NB4 (cell line): ENCODE measurements at regions not wholly inside any gene's neighbourhood (a gene's known extent, or its start where the extent isn't known, plus 50 kb on each side); places are given as distances from the start of the nearest gene placed in this dataset.

ENCODE experiments used
- DNase-seq: peaks from one replicate; pipeline ENCODE4 v3.0.0; 2010; ENCODE audit warnings: low read depth
- H3K4me3 ChIP-seq: one replicate; pipeline ENCODE4 v1.5.1; 2011; ENCODE audit warnings: mild to moderate bottlenecking, low read depth, low read length, moderate library complexity
- MYC ChIP-seq: IDR thresholded peaks from 2 replicates; pipeline ENCODE4 v1.6.1; 2011; ENCODE audit warnings: low read depth, low read length
- POLR2A ChIP-seq: IDR thresholded peaks from 2 replicates; pipeline ENCODE4 v1.6.1; 2011; ENCODE audit warnings: mild to moderate bottlenecking; ENCODE audit not compliant: insufficient read length; ENCODE audit errors: extremely low read depth
- TF ChIP-seq, protein P1 (sequence below): IDR thresholded peaks from one replicate; pipeline ENCODE4 v1.5.1; 2012; ENCODE audit warnings: low read depth, low read length
- TF ChIP-seq, protein P2 (sequence below): IDR thresholded peaks from 2 replicates; pipeline ENCODE4 v1.6.1; 2011; ENCODE audit warnings: low read depth, low read length

DNA sequence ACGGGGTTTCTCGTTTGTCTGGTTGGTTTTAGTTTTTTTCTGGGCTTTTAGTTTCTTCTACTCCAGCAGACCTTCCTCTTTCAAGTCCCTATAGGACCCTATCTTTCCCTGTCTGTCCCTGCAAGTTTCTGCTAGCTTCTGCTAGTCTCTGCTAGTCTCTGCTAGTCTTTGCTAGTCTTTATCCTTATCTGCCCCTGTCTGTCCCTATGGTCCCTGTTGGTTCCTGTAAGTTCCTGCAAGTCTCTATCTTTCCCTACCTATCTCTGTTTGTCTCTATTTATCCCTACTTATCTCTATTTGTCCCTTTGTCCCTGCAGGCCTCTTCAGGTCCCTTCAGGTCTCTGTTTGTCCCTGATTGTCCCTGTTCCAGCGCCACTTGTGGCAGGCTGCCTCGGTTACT lies 81.5 kb upstream of the PLEKHG7 start:
- no peak overlapping the region for H3K4me3 ChIP-seq
- TF ChIP-seq POLR2A (no peak), MYC (no peak)
- TF ChIP-seq, protein P1, sequence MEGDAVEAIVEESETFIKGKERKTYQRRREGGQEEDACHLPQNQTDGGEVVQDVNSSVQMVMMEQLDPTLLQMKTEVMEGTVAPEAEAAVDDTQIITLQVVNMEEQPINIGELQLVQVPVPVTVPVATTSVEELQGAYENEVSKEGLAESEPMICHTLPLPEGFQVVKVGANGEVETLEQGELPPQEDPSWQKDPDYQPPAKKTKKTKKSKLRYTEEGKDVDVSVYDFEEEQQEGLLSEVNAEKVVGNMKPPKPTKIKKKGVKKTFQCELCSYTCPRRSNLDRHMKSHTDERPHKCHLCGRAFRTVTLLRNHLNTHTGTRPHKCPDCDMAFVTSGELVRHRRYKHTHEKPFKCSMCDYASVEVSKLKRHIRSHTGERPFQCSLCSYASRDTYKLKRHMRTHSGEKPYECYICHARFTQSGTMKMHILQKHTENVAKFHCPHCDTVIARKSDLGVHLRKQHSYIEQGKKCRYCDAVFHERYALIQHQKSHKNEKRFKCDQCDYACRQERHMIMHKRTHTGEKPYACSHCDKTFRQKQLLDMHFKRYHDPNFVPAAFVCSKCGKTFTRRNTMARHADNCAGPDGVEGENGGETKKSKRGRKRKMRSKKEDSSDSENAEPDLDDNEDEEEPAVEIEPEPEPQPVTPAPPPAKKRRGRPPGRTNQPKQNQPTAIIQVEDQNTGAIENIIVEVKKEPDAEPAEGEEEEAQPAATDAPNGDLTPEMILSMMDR = no peak
- TF ChIP-seq, protein P2, sequence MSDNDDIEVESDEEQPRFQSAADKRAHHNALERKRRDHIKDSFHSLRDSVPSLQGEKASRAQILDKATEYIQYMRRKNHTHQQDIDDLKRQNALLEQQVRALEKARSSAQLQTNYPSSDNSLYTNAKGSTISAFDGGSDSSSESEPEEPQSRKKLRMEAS = no peak
- no peak for DNase-seq

DNA sequence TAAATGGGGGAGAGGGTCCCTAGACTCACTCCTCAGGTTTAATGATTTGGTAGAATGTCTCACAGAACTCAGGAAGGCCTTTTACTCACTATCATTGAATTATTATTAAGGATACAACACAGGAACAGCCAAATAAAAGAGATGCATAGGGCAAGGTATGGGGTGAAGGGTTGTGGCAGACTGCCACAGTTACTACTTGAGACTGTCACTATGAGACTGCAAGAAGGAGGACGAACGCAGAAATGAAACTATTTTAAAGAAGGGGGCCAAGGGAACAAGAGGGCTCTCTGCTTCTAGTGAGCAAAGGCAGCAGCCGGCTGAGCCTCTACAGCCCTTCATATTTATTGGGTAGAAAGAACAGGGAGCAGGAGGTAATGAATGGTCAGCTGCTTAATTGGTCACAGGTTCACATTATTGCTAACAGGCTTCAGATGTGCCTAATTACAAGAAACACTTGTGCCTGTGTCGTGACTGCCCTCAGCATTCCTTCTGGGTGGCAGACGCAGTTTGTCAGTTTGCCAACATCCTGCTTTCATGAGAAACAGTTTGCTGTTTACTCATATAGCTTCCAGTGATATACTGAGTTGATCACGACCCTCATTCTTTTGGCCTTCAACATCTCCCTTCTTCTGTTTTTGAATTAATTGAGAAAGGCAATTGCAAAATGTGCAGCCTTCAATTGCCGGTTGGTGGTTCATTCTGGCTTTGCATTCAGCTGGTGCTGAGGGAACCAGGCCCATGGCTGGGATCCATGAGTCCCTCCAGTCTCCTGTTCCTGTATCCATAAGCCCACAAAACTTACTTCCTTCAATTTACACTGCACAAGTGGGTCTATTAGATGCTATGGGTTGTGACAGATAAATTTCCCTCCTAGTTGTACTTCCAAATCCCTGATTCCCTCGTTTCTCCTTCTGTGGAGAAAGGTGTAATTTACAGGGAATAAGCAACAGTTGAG lies 82.8 kb upstream of the PLEKHG7 start:
- DNase-seq = no peak
- H3K4me3 ChIP-seq = no peak overlapping the region
- TF ChIP-seq, protein P1 = no peak
- no peak for TF ChIP-seq POLR2A
- no peak for TF ChIP-seq MYC
- TF ChIP-seq, protein P2 = no peak

DNA sequence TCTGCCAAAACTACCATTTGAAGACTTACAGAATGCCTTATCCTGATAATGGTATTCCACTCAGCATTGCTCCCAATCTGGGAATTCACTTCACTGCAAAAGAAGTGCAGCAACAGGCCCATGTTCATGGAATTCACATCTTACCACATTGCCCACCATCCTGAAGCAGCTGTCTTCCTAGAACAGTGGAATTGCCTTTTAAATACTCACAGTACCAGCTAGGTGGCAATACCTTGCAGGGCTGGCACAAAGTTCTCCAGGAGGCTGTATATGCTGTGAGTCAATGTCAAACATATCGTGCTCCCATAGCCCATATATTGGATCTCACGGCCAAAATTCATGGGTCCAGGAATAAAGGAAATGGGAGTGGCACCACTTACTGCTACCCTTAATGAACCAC lies 83.8 kb upstream of the PLEKHG7 start:
- TF ChIP-seq, protein P1 = no peak
- TF ChIP-seq, protein P2 = no peak
- no peak for TF ChIP-seq MYC
- TF ChIP-seq POLR2A = no peak
- no peak overlapping the region for H3K4me3 ChIP-seq
- DNase-seq = no peak

DNA sequence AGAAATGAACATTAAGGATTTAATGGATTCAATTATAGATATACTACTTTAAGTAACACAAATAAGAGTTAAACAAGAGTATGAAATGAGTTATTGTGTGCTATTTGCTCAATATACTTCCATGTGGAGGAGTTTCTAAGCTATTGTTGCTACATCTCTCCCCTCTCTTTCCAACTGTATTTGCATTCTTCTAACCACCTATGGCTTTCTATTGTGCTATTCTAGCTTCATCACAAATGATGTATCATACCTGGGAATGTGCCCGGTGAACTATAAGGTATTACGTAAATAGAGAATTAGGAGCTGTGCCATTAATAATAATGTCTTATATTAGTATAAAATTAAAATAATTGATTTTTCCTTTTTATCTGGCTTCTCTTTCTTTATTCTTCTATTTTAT lies 87.1 kb upstream of the PLEKHG7 start:
- TF ChIP-seq MYC (no peak), POLR2A (no peak)
- TF ChIP-seq, protein P1 = no peak
- TF ChIP-seq, protein P2 = no peak
- H3K4me3 ChIP-seq = no peak overlapping the region
- DNase-seq = no peak

DNA sequence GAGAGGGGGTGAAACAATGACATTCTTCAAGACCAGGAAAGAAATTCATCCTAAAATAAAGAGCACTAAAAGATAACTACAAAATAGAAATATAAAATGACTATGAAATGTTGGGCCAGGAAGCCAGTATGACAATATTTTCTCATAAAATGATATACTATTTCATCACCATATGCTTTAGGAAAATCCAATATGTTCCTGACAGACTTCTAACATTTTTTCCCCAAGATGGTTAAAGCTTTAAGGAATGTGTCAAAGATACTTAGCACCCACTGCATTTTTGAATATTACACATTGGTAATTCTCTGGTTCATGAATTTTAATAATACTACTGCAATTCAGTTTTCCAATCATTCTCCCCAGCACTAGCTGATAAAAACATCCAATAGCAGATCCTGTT lies 87.7 kb upstream of the PLEKHG7 start:
- no peak for DNase-seq
- H3K4me3 ChIP-seq = no peak overlapping the region
- TF ChIP-seq POLR2A (no peak), MYC (no peak)
- TF ChIP-seq, protein P1 = no peak
- TF ChIP-seq, protein P2 = no peak
